ENCODE measurements at regions not wholly inside any gene's neighbourhood (a gene's known extent, or its start where the extent isn't known, plus 50 kb on each side); places are given as distances from the start of the nearest gene placed in this dataset.

DNA sequence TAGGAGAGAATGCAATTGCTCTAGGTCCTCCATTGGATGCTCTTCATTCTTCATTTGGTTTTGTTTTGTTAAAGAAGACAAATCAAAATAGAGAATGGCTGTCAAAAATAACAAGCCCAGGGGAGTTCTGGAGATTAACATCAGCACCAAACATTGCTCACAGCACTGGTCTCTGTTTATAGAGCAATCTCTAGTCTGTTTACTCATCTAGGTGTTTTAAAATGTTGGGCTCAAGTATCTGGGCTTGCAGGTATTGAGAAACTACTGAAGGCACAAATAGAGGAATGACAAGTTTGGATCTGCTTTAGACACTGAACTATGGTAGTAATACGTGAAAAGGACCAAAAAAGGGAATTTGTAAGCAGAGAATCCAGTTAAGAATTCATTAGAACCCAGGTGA lies 77.0 kb upstream of the TMC1 start:
- TF ChIP-seq, protein P1, sequence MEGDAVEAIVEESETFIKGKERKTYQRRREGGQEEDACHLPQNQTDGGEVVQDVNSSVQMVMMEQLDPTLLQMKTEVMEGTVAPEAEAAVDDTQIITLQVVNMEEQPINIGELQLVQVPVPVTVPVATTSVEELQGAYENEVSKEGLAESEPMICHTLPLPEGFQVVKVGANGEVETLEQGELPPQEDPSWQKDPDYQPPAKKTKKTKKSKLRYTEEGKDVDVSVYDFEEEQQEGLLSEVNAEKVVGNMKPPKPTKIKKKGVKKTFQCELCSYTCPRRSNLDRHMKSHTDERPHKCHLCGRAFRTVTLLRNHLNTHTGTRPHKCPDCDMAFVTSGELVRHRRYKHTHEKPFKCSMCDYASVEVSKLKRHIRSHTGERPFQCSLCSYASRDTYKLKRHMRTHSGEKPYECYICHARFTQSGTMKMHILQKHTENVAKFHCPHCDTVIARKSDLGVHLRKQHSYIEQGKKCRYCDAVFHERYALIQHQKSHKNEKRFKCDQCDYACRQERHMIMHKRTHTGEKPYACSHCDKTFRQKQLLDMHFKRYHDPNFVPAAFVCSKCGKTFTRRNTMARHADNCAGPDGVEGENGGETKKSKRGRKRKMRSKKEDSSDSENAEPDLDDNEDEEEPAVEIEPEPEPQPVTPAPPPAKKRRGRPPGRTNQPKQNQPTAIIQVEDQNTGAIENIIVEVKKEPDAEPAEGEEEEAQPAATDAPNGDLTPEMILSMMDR (conservative IDR thresholded peaks at IDR 0.05) = no peak
- no peak for TF ChIP-seq EZH2 (IDR thresholded peaks at IDR 0.05; ENCODE audit: low read depth)
